H9 (cell line): ENCODE measurements at regions not wholly inside any gene's neighbourhood (a gene's known extent, or its start where the extent isn't known, plus 50 kb on each side); places are given as distances from the start of the nearest gene placed in this dataset.
"Not testable (repeated sequence)": the region's sequence is repeated elsewhere in the genome, so short reads cannot be mapped to it uniquely, and the experiment has no call there.

Experiments used
- DNase-seq: peaks from one replicate; pipeline ENCODE4 v3.0.0-alpha.2; 2017
- H2AFZ ChIP-seq: one replicate; pipeline ENCODE4 v1.6.1; 2013; ENCODE audit warnings: mild to moderate bottlenecking, low read length, control low read depth, moderate library complexity
- H2AK5ac ChIP-seq: 2 replicates; pipeline ENCODE4 v1.6.1; 2013; ENCODE audit warnings: low read length, control low read depth, mixed read lengths; ENCODE audit not compliant: insufficient read length
- H2BK120ac ChIP-seq: one replicate; pipeline ENCODE4 v1.6.1; 2013; ENCODE audit warnings: low read depth, mild to moderate bottlenecking, low read length, control low read depth, inconsistent platforms; ENCODE audit not compliant: poor library complexity, severe bottlenecking
- H2BK12ac ChIP-seq: 2 replicates; pipeline ENCODE4 v1.6.1; 2013; ENCODE audit warnings: low read length, control low read depth, mixed read lengths, low read depth; ENCODE audit not compliant: insufficient read length
- H2BK15ac ChIP-seq: 2 replicates; pipeline ENCODE4 v1.6.1; 2013; ENCODE audit warnings: low read depth, low read length, control low read depth
- H2BK20ac ChIP-seq: one replicate; pipeline ENCODE4 v1.6.1; 2013; ENCODE audit warnings: low read depth, mild to moderate bottlenecking, low read length, control low read depth, inconsistent platforms; ENCODE audit not compliant: poor library complexity, severe bottlenecking
- H2BK5ac ChIP-seq: 2 replicates; pipeline ENCODE4 v1.6.1; 2013; ENCODE audit warnings: low read length, control low read depth, mixed read lengths; ENCODE audit not compliant: insufficient read length
- H3K14ac ChIP-seq: 2 replicates; pipeline ENCODE4 v1.6.1; 2013; ENCODE audit warnings: low read length, control low read depth; ENCODE audit not compliant: insufficient read depth
- H3K18ac ChIP-seq: 2 replicates; pipeline ENCODE4 v1.6.1; 2013; ENCODE audit warnings: low read depth, mild to moderate bottlenecking, mixed read lengths, low read length, control low read depth; ENCODE audit not compliant: insufficient read length
- H3K23ac ChIP-seq: 2 replicates; pipeline ENCODE4 v1.6.1; 2013; ENCODE audit warnings: low read length, control low read depth, mixed read lengths, low read depth; ENCODE audit not compliant: insufficient read length
- H3K23me2 ChIP-seq: 2 replicates; pipeline ENCODE4 v1.6.1; 2013; ENCODE audit warnings: low read depth, mild to moderate bottlenecking, mixed read lengths, low read length, control low read depth; ENCODE audit not compliant: insufficient read length, poor library complexity, severe bottlenecking
- H3K27ac ChIP-seq: 2 replicates; pipeline ENCODE4 v1.5.1; 2013; ENCODE audit warnings: low read length, control low read depth, mixed read lengths, low read depth; ENCODE audit not compliant: insufficient read length
- H3K27me3 ChIP-seq: 2 replicates; pipeline ENCODE4 v1.6.1; 2013; ENCODE audit warnings: low read length, control low read depth, inconsistent platforms; ENCODE audit not compliant: insufficient read depth
- H3K4ac ChIP-seq: 2 replicates; pipeline ENCODE4 v1.6.1; 2013; ENCODE audit warnings: low read depth, mild to moderate bottlenecking, control low read depth, inconsistent platforms, low read length, moderate library complexity
- H3K4me1 ChIP-seq: 2 replicates; pipeline ENCODE4 v1.6.1; 2013; ENCODE audit warnings: low read length, control low read depth, inconsistent platforms; ENCODE audit not compliant: insufficient read depth
- H3K4me2 ChIP-seq: 2 replicates; pipeline ENCODE4 v1.6.1; 2013; ENCODE audit warnings: low read length, control low read depth, mixed read lengths; ENCODE audit not compliant: insufficient read length, insufficient read depth
- H3K56ac ChIP-seq: 2 replicates; pipeline ENCODE4 v1.6.1; 2013; ENCODE audit warnings: low read depth, mild to moderate bottlenecking, mixed read lengths, low read length, control low read depth; ENCODE audit not compliant: insufficient read length
- H3K79me1 ChIP-seq: 2 replicates; pipeline ENCODE4 v1.6.1; 2013; ENCODE audit warnings: low read depth, mild to moderate bottlenecking, moderate library complexity, low read length, control low read depth, inconsistent platforms; ENCODE audit not compliant: insufficient read depth, poor library complexity, severe bottlenecking
- H3K79me2 ChIP-seq: 2 replicates; pipeline ENCODE4 v1.6.1; 2013; ENCODE audit warnings: low read length, control low read depth, inconsistent platforms; ENCODE audit not compliant: insufficient read depth
- H3K9ac ChIP-seq: 2 replicates; pipeline ENCODE4 v1.6.1; 2013; ENCODE audit warnings: low read length, control low read depth, mixed read lengths; ENCODE audit not compliant: insufficient read length; ENCODE audit errors: extremely low read depth
- H3K9me3 ChIP-seq: one replicate; pipeline ENCODE4 v1.6.1; 2013; ENCODE audit warnings: low read depth, low read length, inconsistent platforms; ENCODE audit not compliant: control insufficient read depth
- H3T11ph ChIP-seq: one replicate; pipeline ENCODE4 v1.6.1; 2013; ENCODE audit warnings: mild to moderate bottlenecking, low read length, control low read depth, inconsistent platforms
- H4K20me1 ChIP-seq: one replicate; pipeline ENCODE4 v1.6.1; 2013; ENCODE audit not compliant: control insufficient read depth, insufficient read length, insufficient read depth
- H4K5ac ChIP-seq: 2 replicates; pipeline ENCODE4 v1.6.1; 2013; ENCODE audit warnings: low read depth, mild to moderate bottlenecking, mixed read lengths, low read length, control low read depth; ENCODE audit not compliant: insufficient read length
- H4K8ac ChIP-seq: replicated peaks from 2 replicates; pipeline ENCODE4 v1.6.1; 2013; ENCODE audit warnings: low read length, control low read depth, mixed read lengths, low read depth; ENCODE audit not compliant: insufficient read length
- H4K91ac ChIP-seq: 2 replicates; pipeline ENCODE4 v1.6.1; 2013; ENCODE audit warnings: low read depth, mild to moderate bottlenecking, moderate library complexity, mixed read lengths, low read length, control low read depth; ENCODE audit not compliant: insufficient read length
- H3K27ac Mint-ChIP-seq, 3 experiments: 2 replicates in 2 of 3; 3 replicates in 1 of 3; pipeline ENCODE4 v1.8.0; 2020 to 2021; ENCODE audit warnings: mixed read lengths in 3 of 3, mild to moderate bottlenecking in 1 of 3, moderate library complexity in 1 of 3
- H3K27me3 Mint-ChIP-seq: 2 replicates; pipeline ENCODE4 v1.8.0; 2021; ENCODE audit warnings: low read depth, mild to moderate bottlenecking, moderate library complexity, mixed read lengths
- H3K36me3 Mint-ChIP-seq, 3 experiments: 2 replicates in 2 of 3; 3 replicates in 1 of 3; pipeline ENCODE4 v1.8.0; 2020 to 2021; ENCODE audit warnings: low read depth in 3 of 3, mixed read lengths in 3 of 3; ENCODE audit not compliant: insufficient read depth in 1 of 3
- H3K4me1 Mint-ChIP-seq, 2 experiments: 2 replicates each; pipeline ENCODE4 v1.8.0; 2020; ENCODE audit warnings: mixed read lengths in 2 of 2
- H3K4me3 Mint-ChIP-seq, 2 experiments: 2 replicates in 1 of 2; 3 replicates in 1 of 2; pipeline ENCODE4 v1.8.0; 2020 to 2021; ENCODE audit warnings: mild to moderate bottlenecking in 2 of 2, mixed read lengths in 2 of 2, moderate library complexity in 1 of 2
- H3K9me3 Mint-ChIP-seq, 2 experiments: 2 replicates in 1 of 2; 3 replicates in 1 of 2; pipeline ENCODE4 v1.8.0; 2020; ENCODE audit warnings: mild to moderate bottlenecking in 2 of 2, mixed read lengths in 2 of 2, moderate library complexity in 1 of 2
- WGBS: extraction: QIAGEN DNeasy Blood & Tissue Kit; methylation state at CpG from one replicate; pipeline ENCODE4 v1.1.7; 2013; ENCODE audit warnings: missing lambda C conversion rate, low lambda C conversion rate, mixed read lengths; ENCODE audit not compliant: insufficient read length; ENCODE audit errors: extremely low coverage; 5-methylcytosine and 5-hydroxymethylcytosine counted together

GRCh38 chr2:179314729-179315128, 50.1 kb upstream of the SESTD1 start:
- H4K8ac ChIP-seq, H3K9ac ChIP-seq, H2BK120ac ChIP-seq, H3K56ac ChIP-seq, H3K4me2 ChIP-seq, H2AFZ ChIP-seq, H3K27ac Mint-ChIP-seq, H2BK5ac ChIP-seq, H3K9me3 ChIP-seq, H3K79me1 ChIP-seq, H4K5ac ChIP-seq, H2BK15ac ChIP-seq, H3K4me3 Mint-ChIP-seq, H3K4ac ChIP-seq, H4K91ac ChIP-seq, H2BK12ac ChIP-seq, H3T11ph ChIP-seq, H3K4me1 ChIP-seq, H4K20me1 ChIP-seq, H3K18ac ChIP-seq, H2BK20ac ChIP-seq, H3K27me3 Mint-ChIP-seq, H3K4me1 Mint-ChIP-seq, H3K27me3 ChIP-seq, H3K14ac ChIP-seq, H3K27ac ChIP-seq, H2AK5ac ChIP-seq, H3K23ac ChIP-seq, H3K23me2 ChIP-seq, H3K79me2 ChIP-seq, DNase-seq: not testable (repeated sequence)
- Mint-ChIP-seq H3K36me3 (peaks cover 4 to 34% (median 10%) of the 10 kb centered on the region in 3 experiments), H3K9me3 (peaks cover 21 to 22% of the 10 kb centered on the region in 2 experiments)
- no CpG with 5 or more reads among the region's 9 CpGs for WGBS
